Endodermal cell (in vitro differentiated cells): ENCODE measurements at regions not wholly inside any gene's neighbourhood (a gene's known extent, or its start where the extent isn't known, plus 50 kb on each side); places are given as distances from the start of the nearest gene placed in this dataset.
"Not testable (repeated sequence)": the region's sequence is repeated elsewhere in the genome, so short reads cannot be mapped to it uniquely, and the experiment has no call there.

Source experiments
- DNase-seq: peaks from one replicate; pipeline ENCODE4 v3.0.0-alpha.2; 2017
- H3K27ac ChIP-seq: 2 replicates; pipeline ENCODE4 v1.5.1; 2013; ENCODE audit warnings: mild to moderate bottlenecking, low read depth, low read length, moderate library complexity
- H3K27me3 ChIP-seq: 2 replicates; pipeline ENCODE4 v1.6.1; 2013; ENCODE audit warnings: mild to moderate bottlenecking, low read length, moderate library complexity; ENCODE audit not compliant: insufficient read depth, control insufficient read depth, poor library complexity, severe bottlenecking
- H3K36me3 ChIP-seq: 2 replicates; pipeline ENCODE4 v1.7.0; 2013; ENCODE audit warnings: mild to moderate bottlenecking, low read length, moderate library complexity; ENCODE audit not compliant: control insufficient read depth, insufficient read depth
- H3K4me1 ChIP-seq: one replicate; pipeline ENCODE4 v1.7.0; 2013; ENCODE audit warnings: low read length; ENCODE audit not compliant: control insufficient read depth, insufficient read depth
- H3K4me3 ChIP-seq: 2 replicates; pipeline ENCODE4 v1.5.1; 2013; ENCODE audit warnings: mild to moderate bottlenecking, low read length, moderate library complexity
- H3K9ac ChIP-seq: 2 replicates; pipeline ENCODE4 v1.6.1; 2013; ENCODE audit warnings: mild to moderate bottlenecking, low read length, moderate library complexity; ENCODE audit not compliant: poor library complexity, severe bottlenecking; ENCODE audit errors: extremely low read depth
- H3K9me3 ChIP-seq: 2 replicates; pipeline ENCODE4 v1.6.1; 2013; ENCODE audit warnings: mild to moderate bottlenecking, low read length, moderate library complexity; ENCODE audit not compliant: control insufficient read depth
- H3K27ac Mint-ChIP-seq: 2 replicates; pipeline ENCODE4 v1.8.0; 2020; ENCODE audit warnings: mixed read lengths
- H3K27me3 Mint-ChIP-seq: 2 replicates; pipeline ENCODE4 v1.8.0; 2021; ENCODE audit warnings: mild to moderate bottlenecking, mixed read lengths; ENCODE audit not compliant: insufficient read depth
- H3K36me3 Mint-ChIP-seq: 2 replicates; pipeline ENCODE4 v1.8.0; 2020; ENCODE audit warnings: low read depth, mixed read lengths
- H3K4me1 Mint-ChIP-seq: 2 replicates; pipeline ENCODE4 v1.8.0; 2020; ENCODE audit warnings: mixed read lengths
- H3K4me3 Mint-ChIP-seq: 2 replicates; pipeline ENCODE4 v1.8.0; 2020; ENCODE audit warnings: mild to moderate bottlenecking, moderate library complexity, mixed read lengths
- H3K9me3 Mint-ChIP-seq: 2 replicates; pipeline ENCODE4 v1.8.0; 2020; ENCODE audit warnings: mild to moderate bottlenecking, mixed read lengths
- WGBS, 2 experiments: methylation state at CpG; one replicate each; pipeline versions ENCODE4 v1.1.5 to v1.1.7; 2013; ENCODE audit warnings: missing lambda C conversion rate in 2 of 2, mixed read lengths in 1 of 2; ENCODE audit not compliant: insufficient coverage in 1 of 2, insufficient read length in 1 of 2; 5-methylcytosine and 5-hydroxymethylcytosine counted together
- TF ChIP-seq, protein P1 (sequence below): fragments of 200-600 bp; sonication (generic); conservative IDR thresholded peaks from 2 replicates; pipeline ENCODE4 v1.5.0; 2021; ENCODE audit warnings: antibody characterized with exemption, mild to moderate bottlenecking

DNA sequence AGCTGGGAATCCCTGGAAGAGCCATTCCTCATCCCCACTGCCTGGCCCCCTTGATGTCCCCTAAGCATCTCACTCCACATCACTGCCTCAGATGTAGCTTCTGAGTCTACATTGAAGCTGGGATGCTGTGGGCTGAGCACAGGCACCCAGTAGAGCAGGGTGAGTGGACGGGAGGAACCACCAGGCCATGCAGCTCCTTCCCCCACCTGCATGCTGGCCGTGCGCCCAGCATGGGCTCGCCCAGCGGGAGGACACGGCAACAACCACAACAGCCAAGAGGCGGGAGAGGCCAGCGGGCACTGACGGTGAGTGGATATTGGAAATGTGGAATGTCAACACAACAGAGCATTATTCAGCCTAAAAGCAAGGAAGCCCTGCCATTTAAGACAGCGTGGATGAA lies 310.9 kb downstream of the ADGRD1 start:
- TF ChIP-seq, protein P1, sequence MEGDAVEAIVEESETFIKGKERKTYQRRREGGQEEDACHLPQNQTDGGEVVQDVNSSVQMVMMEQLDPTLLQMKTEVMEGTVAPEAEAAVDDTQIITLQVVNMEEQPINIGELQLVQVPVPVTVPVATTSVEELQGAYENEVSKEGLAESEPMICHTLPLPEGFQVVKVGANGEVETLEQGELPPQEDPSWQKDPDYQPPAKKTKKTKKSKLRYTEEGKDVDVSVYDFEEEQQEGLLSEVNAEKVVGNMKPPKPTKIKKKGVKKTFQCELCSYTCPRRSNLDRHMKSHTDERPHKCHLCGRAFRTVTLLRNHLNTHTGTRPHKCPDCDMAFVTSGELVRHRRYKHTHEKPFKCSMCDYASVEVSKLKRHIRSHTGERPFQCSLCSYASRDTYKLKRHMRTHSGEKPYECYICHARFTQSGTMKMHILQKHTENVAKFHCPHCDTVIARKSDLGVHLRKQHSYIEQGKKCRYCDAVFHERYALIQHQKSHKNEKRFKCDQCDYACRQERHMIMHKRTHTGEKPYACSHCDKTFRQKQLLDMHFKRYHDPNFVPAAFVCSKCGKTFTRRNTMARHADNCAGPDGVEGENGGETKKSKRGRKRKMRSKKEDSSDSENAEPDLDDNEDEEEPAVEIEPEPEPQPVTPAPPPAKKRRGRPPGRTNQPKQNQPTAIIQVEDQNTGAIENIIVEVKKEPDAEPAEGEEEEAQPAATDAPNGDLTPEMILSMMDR: no peak
- H3K27ac Mint-ChIP-seq: no peak overlapping the region

DNA sequence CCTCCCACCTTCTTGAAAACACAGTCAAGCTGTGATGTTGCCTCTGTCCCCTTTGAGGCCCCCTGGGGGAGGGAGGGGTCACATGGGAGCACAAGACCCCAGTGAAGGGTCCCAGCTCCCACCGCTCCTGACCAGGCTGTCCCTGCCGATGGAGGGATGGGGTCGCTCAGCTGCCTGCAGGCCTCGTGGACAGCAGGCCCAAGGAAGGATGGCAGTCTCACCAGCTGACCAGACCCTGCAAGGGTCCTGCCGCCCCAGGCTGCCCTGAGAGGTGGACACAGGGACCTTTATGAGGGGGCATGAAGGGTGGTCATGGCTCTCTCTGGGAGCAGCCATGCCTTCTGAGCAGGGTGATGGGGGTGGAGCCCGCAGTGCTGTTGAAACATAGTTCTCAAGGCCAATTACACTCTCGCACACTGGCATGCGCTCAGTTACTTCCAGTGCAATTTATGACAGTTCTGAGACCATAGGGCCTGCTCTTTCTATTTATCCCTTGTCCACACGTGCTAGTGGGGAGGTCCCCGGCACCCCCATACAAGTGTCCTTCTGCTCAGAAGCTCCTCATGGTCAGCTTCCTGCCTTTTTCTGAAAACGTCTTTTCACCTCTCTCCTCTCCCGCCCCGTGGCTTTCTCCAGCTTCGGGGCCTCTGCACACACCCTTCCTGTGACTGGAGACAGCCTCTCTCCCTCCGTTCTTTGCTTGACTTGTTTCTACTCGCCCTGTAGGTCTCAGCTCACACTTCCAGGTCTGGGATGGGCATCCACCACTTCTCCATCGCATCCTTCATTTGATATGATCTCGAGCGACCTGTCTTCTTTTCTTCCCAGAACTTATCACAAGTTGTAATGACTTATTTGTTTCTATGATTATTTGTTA lies 313.1 kb downstream of the ADGRD1 start:
- no peak overlapping the region for H3K27ac ChIP-seq
- H3K4me3 Mint-ChIP-seq: no peak overlapping the region
- no peaks in the 10 kb centered on the region for H3K4me1 Mint-ChIP-seq

More for the DNA sequence above, 310.9 kb downstream of the ADGRD1 start:
- Mint-ChIP-seq H3K4me1 (no peaks in the 10 kb centered on the region), H3K9me3 (no peaks in the 10 kb centered on the region), H3K27me3 (peaks cover 2% of the 10 kb centered on the region), H3K4me3 (no peak overlapping the region), H3K36me3 (no peaks in the 10 kb centered on the region)
- no peak for DNase-seq
- Histone ChIP-seq H3K27ac (no peak overlapping the region), H3K4me3 (no peak overlapping the region), H3K9me3 (no peaks in the 10 kb centered on the region), H3K36me3 (no peaks in the 10 kb centered on the region), H3K9ac (no peak overlapping the region), H3K27me3 (no peaks in the 10 kb centered on the region), H3K4me1 (no peaks in the 10 kb centered on the region)
- WGBS, 2 experiments: 83 to 92% methylated on average over 3 to 10 of the region's 10 CpGs

DNA sequence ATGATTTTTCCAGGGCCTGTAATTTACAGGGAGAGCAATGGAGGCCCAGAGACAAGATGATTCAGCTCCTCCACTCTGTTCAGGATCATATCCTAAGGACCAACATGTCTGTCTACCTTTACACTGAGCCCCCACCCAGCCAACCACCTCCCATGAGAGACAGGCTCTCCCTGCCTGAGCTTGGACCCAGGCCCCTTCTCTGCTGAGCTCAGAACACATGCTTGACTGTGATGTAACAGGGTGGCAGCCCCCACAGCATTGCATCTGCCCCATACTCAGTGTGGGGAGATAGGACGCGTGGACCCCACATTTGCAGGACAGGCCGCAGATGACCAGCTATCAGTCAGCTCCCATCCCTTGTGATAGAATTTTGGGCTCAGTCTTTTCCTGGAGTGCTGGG lies 313.9 kb downstream of the ADGRD1 start:
- Histone ChIP-seq H3K4me3 (no peak overlapping the region), H3K9me3 (no peaks in the 10 kb centered on the region), H3K4me1 (no peaks in the 10 kb centered on the region), H3K27ac (no peak overlapping the region), H3K27me3 (no peaks in the 10 kb centered on the region), H3K36me3 (no peaks in the 10 kb centered on the region), H3K9ac (no peak overlapping the region)
- no peaks in the 10 kb centered on the region for H3K4me1 Mint-ChIP-seq
- H3K9me3 Mint-ChIP-seq: no peaks in the 10 kb centered on the region
- H3K27ac Mint-ChIP-seq: no peak overlapping the region
- H3K27me3 Mint-ChIP-seq: no peaks in the 10 kb centered on the region
- 90 to 95% methylated on average over 2 to 3 of the region's 3 CpGs for WGBS, 2 experiments
- TF ChIP-seq, protein P1: no peak
- no peak overlapping the region for H3K4me3 Mint-ChIP-seq
- no peaks in the 10 kb centered on the region for H3K36me3 Mint-ChIP-seq
- DNase-seq: no peak

More for the DNA sequence above, 313.1 kb downstream of the ADGRD1 start:
- TF ChIP-seq, protein P1: no peak
- no peaks in the 10 kb centered on the region for H3K9me3 Mint-ChIP-seq
- no peaks in the 10 kb centered on the region for H3K36me3 Mint-ChIP-seq
- no peaks in the 10 kb centered on the region for H3K4me1 ChIP-seq
- no peaks in the 10 kb centered on the region for H3K9me3 ChIP-seq
- no peak for DNase-seq
- H3K9ac ChIP-seq: no peak overlapping the region
- H3K36me3 ChIP-seq: no peaks in the 10 kb centered on the region
- H3K27ac Mint-ChIP-seq: no peak overlapping the region
- WGBS, 2 experiments: 89 to 91% methylated on average over 11 to 19 of the region's 19 CpGs
- no peaks in the 10 kb centered on the region for H3K27me3 ChIP-seq
- no peak overlapping the region for H3K4me3 ChIP-seq
- no peaks in the 10 kb centered on the region for H3K27me3 Mint-ChIP-seq

DNA sequence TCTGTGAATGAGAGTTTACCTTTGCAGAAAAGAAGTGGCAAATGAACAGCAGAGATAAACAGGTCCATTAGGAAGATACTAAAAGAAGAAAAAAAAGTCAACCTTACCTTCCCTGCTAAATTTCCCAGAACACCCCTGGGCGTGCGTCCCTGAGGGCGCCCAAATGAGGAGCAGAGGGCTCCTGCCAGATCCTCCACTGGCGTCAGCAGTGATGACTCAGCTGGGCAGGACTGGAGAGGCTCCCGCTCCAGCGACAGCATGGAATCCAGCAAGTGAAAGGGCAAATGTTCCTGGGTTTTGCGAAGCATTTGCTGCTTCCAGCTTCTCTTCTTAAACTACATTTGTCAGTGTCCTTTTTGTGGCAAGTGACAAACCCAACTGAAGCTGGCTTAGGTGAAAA lies 314.4 kb downstream of the ADGRD1 start:
- not testable (repeated sequence) for H3K36me3 ChIP-seq, H3K36me3 Mint-ChIP-seq, H3K27ac Mint-ChIP-seq, H3K27ac ChIP-seq, H3K4me1 ChIP-seq, H3K27me3 ChIP-seq, H3K4me3 ChIP-seq, DNase-seq, H3K4me3 Mint-ChIP-seq, H3K9ac ChIP-seq, H3K4me1 Mint-ChIP-seq, H3K27me3 Mint-ChIP-seq, H3K9me3 Mint-ChIP-seq, H3K9me3 ChIP-seq
- 66 to 100% methylated on average over 1 to 7 of the region's 7 CpGs for WGBS, 2 experiments

DNA sequence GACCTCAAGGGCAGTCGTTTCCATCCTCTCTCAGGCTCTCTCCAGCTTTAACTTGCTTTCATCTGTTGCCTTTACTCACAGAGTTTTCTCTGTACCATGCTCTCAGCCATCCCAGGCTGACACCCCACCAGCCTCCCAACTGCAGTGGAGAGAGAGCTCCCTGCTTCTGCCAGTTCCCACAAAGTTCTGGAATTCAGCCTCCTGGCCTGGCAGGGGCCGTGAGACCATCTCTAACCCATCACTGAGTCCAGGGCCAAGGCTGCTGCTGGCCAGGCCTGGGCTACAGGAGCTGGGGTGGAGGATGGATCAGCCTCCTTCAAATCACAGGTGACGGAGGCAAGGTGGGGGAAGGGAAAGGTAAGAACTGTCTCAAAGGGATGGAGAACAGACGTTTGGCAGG lies 314.9 kb downstream of the ADGRD1 start:
- DNase-seq, H3K27ac Mint-ChIP-seq, H3K27me3 Mint-ChIP-seq, H3K36me3 Mint-ChIP-seq, H3K27ac ChIP-seq, H3K27me3 ChIP-seq, H3K9me3 ChIP-seq, H3K4me3 ChIP-seq, H3K36me3 ChIP-seq, H3K4me1 Mint-ChIP-seq, H3K9ac ChIP-seq, H3K9me3 Mint-ChIP-seq, H3K4me1 ChIP-seq, H3K4me3 Mint-ChIP-seq: not testable (repeated sequence)
- 83% methylated on average over 3 of the region's 4 CpGs; no CpG with 5 or more reads in 1 of the 2 experiments for WGBS, 2 experiments
